Right atrium auricular region (tissue), 2 donors: ENCODE measurements at regions not wholly inside any gene's neighbourhood (a gene's known extent, or its start where the extent isn't known, plus 50 kb on each side); places are given as distances from the start of the nearest gene placed in this dataset.

Experiments used
- DNase-seq: peaks from one replicate; pipeline ENCODE4 v3.0.0-alpha.2; 2019; ENCODE audit warnings: low spot score
- H3K27ac ChIP-seq, 2 donors: fragments of 200-600 bp; sonication (generic); 1 replicate in 1 of 2; 2 replicates in 1 of 2; pipeline ENCODE4 v1.5.1; 2016 to 2019
- H3K27me3 ChIP-seq, 2 donors: fragments of 200-600 bp; sonication (generic); one replicate each; pipeline versions ENCODE4 v1.5.1 to v1.6.0; 2017 to 2019
- H3K36me3 ChIP-seq: fragments of 200-600 bp; sonication (generic); one replicate; pipeline ENCODE4 v1.5.1; 2016
- H3K4me1 ChIP-seq, 2 donors: fragments of 200-600 bp; sonication (generic); one replicate each; pipeline versions ENCODE4 v1.5.1 to v1.6.0; 2017 to 2019
- H3K4me3 ChIP-seq, 2 donors: fragments of 200-600 bp; sonication (generic); 1 replicate in 1 of 2; 2 replicates in 1 of 2; pipeline ENCODE4 v1.5.1; 2017 to 2019; ENCODE audit warnings: mild to moderate bottlenecking in 1 of 2, moderate library complexity in 1 of 2
- H3K9me3 ChIP-seq, 2 donors: fragments of 200-600 bp; sonication (generic); one replicate each; pipeline ENCODE4 v1.5.1; 2019
- TF ChIP-seq, protein P1 (sequence below), 2 donors: fragments of 200-600 bp; sonication (generic); IDR thresholded peaks; one replicate each; pipeline ENCODE4 v1.5.1; 2019; ENCODE audit warnings: antibody characterized with exemption in 2 of 2

DNA sequence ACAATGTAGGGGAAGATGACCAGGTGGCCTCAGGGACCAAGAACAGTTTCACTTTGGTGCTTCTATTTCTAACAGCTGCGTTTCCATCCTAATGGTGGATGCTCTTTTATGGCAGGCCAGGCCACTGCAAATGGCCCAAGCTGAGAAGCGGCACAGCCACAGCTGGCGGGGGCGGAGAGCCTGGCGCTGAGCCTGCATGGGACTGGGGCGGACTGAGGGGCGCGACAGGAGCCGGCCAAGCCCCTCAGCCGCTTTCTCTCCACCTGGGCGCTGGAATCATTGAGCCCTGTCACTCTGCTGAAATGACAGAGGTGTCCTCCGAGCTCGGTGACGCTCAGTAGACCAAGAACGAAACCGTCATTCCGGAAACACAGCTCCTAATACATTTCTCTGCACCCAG is 317.3 kb upstream of the PDE4D start:
- no peaks in the 10 kb centered on the region for H3K9me3 ChIP-seq
- no peaks in the 10 kb centered on the region for H3K36me3 ChIP-seq
- DNase-seq, result no peak
- no peaks in the 10 kb centered on the region for H3K27me3 ChIP-seq
- TF ChIP-seq, protein P1, sequence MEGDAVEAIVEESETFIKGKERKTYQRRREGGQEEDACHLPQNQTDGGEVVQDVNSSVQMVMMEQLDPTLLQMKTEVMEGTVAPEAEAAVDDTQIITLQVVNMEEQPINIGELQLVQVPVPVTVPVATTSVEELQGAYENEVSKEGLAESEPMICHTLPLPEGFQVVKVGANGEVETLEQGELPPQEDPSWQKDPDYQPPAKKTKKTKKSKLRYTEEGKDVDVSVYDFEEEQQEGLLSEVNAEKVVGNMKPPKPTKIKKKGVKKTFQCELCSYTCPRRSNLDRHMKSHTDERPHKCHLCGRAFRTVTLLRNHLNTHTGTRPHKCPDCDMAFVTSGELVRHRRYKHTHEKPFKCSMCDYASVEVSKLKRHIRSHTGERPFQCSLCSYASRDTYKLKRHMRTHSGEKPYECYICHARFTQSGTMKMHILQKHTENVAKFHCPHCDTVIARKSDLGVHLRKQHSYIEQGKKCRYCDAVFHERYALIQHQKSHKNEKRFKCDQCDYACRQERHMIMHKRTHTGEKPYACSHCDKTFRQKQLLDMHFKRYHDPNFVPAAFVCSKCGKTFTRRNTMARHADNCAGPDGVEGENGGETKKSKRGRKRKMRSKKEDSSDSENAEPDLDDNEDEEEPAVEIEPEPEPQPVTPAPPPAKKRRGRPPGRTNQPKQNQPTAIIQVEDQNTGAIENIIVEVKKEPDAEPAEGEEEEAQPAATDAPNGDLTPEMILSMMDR (IDR thresholded peaks at IDR 0.05), result no peak
- H3K4me1 ChIP-seq, result no peaks in the 10 kb centered on the region
- no peak overlapping the region for H3K27ac ChIP-seq
- H3K4me3 ChIP-seq, result no peak overlapping the region

DNA sequence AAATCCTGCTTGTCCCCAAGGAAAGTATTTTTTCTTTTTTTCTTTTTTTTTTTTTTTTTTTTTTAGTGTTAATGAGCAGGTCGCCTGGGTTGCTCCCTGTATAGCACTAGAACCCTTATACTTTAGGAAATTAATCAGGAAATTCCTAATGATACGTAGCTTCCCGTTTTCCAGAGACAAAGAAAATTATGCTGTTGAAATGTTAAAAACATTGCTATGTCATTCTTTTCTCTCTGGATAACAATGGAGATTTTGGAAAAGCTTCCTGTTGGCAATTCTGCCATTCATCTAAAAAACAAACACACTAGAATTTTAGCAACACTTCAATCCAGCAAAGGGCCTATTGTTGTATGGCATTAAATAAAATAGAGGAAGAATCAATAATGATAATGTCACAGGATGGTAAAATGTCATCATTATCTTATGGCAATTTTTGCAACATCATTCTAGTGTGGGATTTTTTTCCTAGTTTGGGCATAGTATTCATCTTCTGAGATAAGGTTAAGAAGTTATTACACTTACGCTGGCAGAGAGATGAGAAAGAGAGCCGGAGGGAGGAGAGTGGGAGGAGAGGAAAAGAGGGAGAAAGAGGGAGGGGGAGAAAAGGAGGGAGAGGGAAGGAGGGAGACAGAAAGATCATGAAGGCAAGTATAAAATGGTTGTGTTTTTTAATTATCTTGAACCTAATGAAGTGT is 315.8 kb upstream of the PDE4D start:
- Histone ChIP-seq H3K36me3 (no peaks in the 10 kb centered on the region), H3K4me3 (no peak overlapping the region), H3K4me1 (no peaks in the 10 kb centered on the region), H3K9me3 (no peaks in the 10 kb centered on the region), H3K27me3 (no peaks in the 10 kb centered on the region), H3K27ac (no peak overlapping the region)
- DNase-seq, result no peak
- TF ChIP-seq, protein P1 (IDR thresholded peaks at IDR 0.05), result no peak

DNA sequence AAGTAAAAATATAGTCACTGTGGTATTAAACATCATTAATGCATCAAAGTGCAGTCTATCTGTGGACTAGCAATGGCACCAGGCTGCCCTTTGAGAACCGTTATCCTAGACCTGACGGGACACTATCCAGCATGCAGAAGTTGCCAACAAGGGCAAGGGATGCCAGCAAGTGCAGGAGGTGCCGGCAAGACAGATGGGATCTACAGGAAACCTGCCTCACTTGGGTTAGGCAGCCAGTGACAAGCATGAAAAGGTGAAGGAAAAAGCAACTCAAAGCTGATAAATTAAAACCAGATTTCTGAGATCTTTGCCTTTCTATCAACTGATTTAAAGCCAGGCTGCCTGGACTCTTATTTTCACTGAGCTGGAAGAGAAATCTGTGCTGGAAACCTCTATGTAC is 315.2 kb upstream of the PDE4D start:
- Histone ChIP-seq H3K4me1 (no peaks in the 10 kb centered on the region), H3K4me3 (no peak overlapping the region), H3K27me3 (no peaks in the 10 kb centered on the region), H3K27ac (no peak overlapping the region), H3K36me3 (no peaks in the 10 kb centered on the region), H3K9me3 (no peaks in the 10 kb centered on the region)
- TF ChIP-seq, protein P1 (IDR thresholded peaks at IDR 0.05), result no peak
- no peak for DNase-seq

DNA sequence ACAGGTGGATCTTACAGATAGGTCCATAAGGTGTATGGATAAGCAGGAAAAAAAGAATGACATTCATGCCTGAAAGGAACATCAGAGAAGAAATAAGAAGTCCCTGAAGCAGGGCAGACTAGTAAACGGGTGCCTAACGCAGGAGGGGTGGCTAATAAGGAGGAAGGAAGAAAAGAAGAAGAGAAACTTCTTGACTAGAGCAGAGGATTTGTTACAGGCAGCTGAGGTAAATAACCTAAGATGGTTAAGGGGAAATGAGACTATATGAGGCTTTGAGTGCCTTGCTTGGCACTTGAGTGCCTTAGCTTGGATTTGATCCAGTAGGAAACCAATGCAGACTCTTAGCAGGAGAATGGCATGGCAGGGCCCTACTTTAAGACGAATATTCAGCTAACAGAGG is 313.5 kb upstream of the PDE4D start:
- DNase-seq, result no peak
- Histone ChIP-seq H3K9me3 (no peaks in the 10 kb centered on the region), H3K4me3 (no peak overlapping the region), H3K36me3 (no peaks in the 10 kb centered on the region), H3K4me1 (no peaks in the 10 kb centered on the region), H3K27me3 (no peaks in the 10 kb centered on the region), H3K27ac (no peak overlapping the region)
- TF ChIP-seq, protein P1 (IDR thresholded peaks at IDR 0.05), result no peak

DNA sequence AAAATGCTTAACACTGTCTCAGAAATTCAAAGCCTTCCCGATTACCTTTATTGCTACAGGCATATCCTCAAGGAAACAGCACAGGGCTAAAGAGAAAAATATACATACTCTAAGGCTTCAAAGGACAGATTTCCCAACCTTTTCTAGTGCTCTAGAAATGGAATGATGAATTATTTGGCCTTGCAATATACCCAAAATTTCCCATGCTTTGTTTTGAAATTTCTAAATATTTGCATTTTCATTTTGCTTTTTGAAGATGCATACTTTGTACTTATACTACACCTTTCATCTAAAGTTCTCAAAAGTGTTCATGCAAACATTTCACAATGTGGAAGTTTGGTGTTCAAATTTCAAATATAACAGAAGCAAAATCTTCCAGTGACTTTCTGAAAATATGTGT is 312.7 kb upstream of the PDE4D start:
- Histone ChIP-seq H3K36me3 (no peaks in the 10 kb centered on the region), H3K27ac (no peak overlapping the region), H3K4me3 (no peak overlapping the region), H3K4me1 (no peaks in the 10 kb centered on the region), H3K9me3 (no peaks in the 10 kb centered on the region), H3K27me3 (no peaks in the 10 kb centered on the region)
- DNase-seq, result no peak
- TF ChIP-seq, protein P1 (IDR thresholded peaks at IDR 0.05), result no peak

DNA sequence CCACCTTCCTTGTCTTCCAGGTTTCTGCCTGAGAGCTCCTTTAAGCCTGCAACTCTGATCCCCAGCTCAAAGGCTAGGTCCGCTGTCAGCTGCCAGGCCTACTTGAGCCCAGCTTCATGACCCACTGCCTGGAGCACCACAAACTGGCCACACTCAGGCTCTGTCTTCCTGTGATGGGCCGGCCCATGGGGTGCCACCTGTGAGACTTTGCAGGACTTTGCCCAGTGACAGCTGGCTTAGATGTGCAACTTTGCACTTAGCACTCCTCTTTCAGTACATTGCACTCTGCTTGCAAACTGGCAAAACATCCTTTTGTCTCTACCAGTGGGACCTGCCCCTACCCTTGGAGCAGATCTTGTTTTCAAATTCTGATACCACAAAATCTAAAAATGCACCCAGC is 311.5 kb upstream of the PDE4D start:
- H3K9me3 ChIP-seq, result no peaks in the 10 kb centered on the region
- TF ChIP-seq, protein P1 (IDR thresholded peaks at IDR 0.05), result no peak
- H3K4me3 ChIP-seq, result no peak overlapping the region
- no peak for DNase-seq
- no peaks in the 10 kb centered on the region for H3K27me3 ChIP-seq
- H3K36me3 ChIP-seq, result no peaks in the 10 kb centered on the region
- no peak overlapping the region for H3K27ac ChIP-seq
- H3K4me1 ChIP-seq, result no peaks in the 10 kb centered on the region
